KBM-7 (cell line): ENCODE measurements at regions not wholly inside any gene's neighbourhood (a gene's known extent, or its start where the extent isn't known, plus 50 kb on each side); places are given as distances from the start of the nearest gene placed in this dataset.

Source experiments
- DNase-seq: peaks from one replicate; pipeline ENCODE4 v3.0.0-alpha.2; 2015
- in situ Hi-C: fragments of 300-500 bp; cut with MboI; formaldehyde crosslinking; loops from 2 replicates; pipeline ENCODE4 v1.14.3; 2020; ENCODE audit warnings: low sequenced_read_pairs, low pct_unique_long_range_greater_than_20kb, mixed read lengths

- in situ Hi-C loops = no loop called here
These were observed 813.3 kb upstream of the ARRDC4 start for GRCh38 chr15:97146929-97147870.

DNA sequence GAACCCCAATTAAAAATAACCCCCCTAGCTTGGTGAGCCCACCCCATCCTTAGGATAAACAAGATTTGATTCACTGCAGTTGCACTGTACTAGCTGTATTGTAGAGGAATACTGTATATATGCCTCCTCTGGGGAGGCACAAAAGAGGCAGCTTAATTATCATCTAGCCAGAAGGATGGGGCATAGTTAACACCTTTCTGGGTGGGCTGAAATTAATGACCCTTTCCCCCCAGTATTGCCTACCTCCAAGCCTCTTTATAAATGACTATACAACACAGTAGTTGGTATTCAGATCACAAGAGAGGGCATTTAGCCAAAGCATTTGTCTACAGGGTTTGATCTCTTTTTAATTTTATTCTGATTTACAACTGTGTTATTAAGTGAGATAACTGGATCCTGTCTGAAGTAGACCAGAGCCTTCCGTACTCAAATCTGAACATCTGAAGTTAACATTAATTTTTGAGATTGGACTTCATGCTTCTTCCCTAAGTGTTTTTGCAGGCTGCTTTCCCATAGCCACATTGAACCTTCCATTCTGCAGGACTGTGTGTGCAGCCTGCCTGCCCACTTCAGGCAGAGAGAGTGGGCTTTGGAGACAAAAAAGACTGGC, 807.0 kb upstream of the ARRDC4 start:
- in situ Hi-C loops = no loop called here
- no peak for DNase-seq

More at GRCh38 chr15:97146929-97147870, 813.3 kb upstream of the ARRDC4 start:
- no peak for DNase-seq

DNA sequence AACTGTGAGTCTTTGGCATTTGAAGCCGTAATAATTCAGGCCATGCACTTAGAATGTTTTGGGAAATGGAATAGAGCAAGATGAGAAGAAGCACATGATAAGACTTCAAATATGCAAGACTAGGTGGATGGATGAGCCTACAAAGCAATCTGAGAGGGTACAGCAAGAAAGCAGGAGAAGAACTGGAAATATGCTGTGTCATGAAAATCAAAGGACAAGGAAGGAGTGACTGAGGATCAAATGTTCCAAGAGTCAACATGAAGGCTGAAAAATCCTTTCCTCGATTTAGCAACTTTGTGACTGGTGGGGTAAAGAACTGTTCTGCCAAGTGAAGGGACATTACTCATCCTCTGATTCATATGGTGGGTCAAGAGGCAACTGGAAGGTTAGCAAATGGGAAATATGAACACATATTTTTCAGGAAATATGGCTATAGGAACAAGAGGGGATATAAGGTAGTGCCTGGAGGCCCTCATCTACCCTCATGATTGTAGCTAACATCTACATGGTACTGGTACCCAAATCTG, 803.7 kb upstream of the ARRDC4 start:
- no peak for DNase-seq
- in situ Hi-C loops = no loop called here

GRCh38 chr15:97162805-97163495, 797.6 kb upstream of the ARRDC4 start:
- in situ Hi-C loops = no loop called here
- DNase-seq = no peak

DNA sequence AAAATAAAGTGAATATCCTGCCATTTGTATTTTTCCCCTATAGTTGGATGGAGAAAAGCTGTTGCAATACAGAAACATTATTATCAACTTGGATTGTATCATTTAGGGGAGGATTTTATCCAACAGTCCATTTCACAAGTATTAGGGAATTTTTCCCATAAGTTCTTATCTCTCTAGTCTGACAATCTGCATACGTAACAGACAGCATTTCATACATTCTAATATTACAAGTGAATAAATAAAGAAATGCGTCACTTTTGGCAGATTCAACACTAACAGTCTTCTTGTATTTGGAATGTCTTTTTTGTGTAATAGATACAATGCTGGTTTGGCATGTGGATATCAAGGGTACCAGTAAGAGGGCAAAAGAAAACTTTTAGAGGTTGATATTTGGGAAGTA, 795.3 kb upstream of the ARRDC4 start:
- in situ Hi-C loops = no loop called here
- DNase-seq = no peak

GRCh38 chr15:97168704-97169475, 791.6 kb upstream of the ARRDC4 start:
- DNase-seq = no peak
- in situ Hi-C loops = no loop called here

GRCh38 chr15:97171556-97171955, 788.9 kb upstream of the ARRDC4 start:
- DNase-seq = no peak
- in situ Hi-C loops = no loop called here

DNA sequence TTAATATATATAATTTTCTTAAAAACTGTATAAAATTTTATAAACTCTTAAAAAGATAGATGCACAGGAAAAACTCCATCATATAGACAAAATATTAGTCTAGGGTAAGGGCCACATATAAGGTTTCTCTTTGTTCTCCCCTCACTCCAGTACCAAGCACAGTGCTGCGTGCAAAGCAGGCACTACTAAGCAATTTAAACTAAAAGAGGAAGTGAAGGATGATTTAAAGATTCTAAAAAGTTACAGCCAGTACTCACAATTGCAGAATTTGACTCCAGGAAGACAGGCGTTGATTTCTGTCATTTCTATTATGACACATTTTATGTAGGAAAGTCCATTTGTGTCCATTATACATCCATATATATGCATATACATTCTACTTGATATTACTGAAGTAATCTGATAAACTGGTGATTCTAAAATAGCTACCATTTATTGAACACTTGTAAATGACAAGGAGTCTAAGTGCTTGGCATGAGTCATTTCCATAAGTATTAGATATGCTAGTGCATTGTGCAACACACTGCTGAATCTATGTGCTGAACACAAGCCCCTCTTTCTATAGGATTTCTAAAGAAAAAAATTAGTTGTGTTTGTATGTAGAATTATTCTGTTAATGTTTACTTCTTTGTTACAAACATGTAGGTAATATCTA, 785.5 kb upstream of the ARRDC4 start:
- in situ Hi-C loops = no loop called here
- DNase-seq = no peak

DNA sequence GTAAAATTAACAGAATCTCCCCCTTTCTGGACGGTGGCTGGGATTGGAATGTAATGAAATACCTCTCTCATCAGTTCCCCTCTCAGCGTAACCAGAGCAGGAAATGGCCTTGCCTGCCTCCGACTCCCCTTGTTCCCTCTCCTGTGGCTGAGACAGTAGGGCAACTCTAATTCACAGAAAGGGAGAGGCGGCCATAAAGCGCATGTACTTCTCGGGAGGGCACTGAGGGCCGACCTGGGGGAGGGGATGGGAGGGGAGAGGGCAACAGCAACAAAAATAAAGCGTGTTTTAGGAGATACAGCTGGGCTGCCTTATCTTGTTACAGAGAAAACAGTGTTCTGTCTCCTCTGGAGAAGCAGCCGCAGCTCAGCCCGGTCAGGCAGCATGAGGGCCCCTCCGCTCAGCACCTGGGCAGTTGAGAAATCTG, 783.3 kb upstream of the ARRDC4 start:
- in situ Hi-C loops = no loop called here
- no peak for DNase-seq

DNA sequence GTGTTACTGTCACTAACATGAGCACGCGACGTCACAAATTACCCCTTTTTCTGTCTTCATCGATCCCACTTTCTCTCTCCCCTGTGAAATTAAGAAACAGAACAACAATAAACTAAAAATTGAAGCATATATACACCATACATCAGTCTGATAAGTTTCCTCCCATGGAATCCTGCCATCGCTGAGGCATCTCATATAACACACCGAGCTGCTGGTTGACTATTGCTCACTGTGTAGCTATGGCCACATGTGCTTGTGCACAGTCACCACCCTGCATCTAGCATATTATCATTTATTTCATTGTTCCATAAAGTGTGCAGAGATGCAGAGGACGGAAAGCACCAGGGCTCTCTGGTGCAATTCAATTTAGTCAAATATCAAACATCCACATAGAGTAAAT, 777.9 kb upstream of the ARRDC4 start:
- in situ Hi-C loops = no loop called here
- DNase-seq = no peak

GRCh38 chr15:97189162-97189780, 771.2 kb upstream of the ARRDC4 start:
- in situ Hi-C loops = no loop called here
- DNase-seq = no peak

DNA sequence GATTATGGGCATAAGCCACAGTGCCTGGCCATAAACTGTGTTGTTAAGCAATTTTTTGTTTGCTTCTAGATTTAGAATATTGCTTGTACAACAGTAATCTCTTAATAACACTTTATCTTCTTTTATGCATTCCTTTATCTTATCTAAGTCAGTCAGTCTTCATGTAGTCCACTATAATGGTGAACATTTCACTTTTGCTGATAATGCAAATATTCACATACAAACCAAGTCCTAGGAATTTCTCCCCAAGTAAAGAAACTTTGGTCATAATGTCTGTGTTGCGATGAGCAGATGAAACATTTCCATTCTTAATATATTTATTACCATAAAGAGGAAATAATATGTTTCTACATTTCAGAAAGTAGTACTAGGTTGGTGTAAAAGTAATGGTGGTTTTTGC, 765.8 kb upstream of the ARRDC4 start:
- DNase-seq = no peak
- in situ Hi-C loops = no loop called here

- in situ Hi-C loops = no loop called here
- DNase-seq = no peak
These were observed 764.2 kb upstream of the ARRDC4 start for GRCh38 chr15:97196048-97197014.

- DNase-seq = no peak
- in situ Hi-C loops = no loop called here
These were observed 761.0 kb upstream of the ARRDC4 start for GRCh38 chr15:97199393-97200051.

- in situ Hi-C loops = no loop called here
- no peak for DNase-seq
These were observed 760.3 kb upstream of the ARRDC4 start for GRCh38 chr15:97200161-97200560.

DNA sequence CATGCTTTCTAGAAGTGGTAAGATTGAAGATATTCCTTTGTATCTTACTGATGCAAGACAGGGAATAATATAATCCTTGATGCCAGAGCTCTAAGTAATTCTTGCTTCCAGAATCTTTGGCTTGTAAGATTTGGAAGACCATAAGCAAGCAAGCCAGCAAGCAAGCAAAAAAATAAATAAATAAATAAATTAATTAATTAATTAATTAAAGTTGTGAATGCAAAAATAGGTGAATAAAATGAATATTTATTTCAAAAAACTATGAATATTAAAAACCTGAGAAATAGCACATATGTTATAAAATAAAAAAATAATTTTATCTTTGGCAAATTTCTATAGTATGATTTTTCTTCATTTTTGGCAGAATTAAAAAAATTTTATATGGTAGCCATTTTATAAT, 750.2 kb upstream of the ARRDC4 start:
- in situ Hi-C loops = no loop called here

GRCh38 chr15:97215629-97216028, 744.9 kb upstream of the ARRDC4 start:
- in situ Hi-C loops = no loop called here
- no peak for DNase-seq

More for the DNA sequence above, 750.2 kb upstream of the ARRDC4 start:
- no peak for DNase-seq
